NT2/D1 (cell line): ENCODE measurements at regions not wholly inside any gene's neighbourhood (a gene's known extent, or its start where the extent isn't known, plus 50 kb on each side); places are given as distances from the start of the nearest gene placed in this dataset.

Experiments
- SUZ12 ChIP-seq: IDR thresholded peaks from 2 replicates; pipeline ENCODE4 v1.6.1; 2011; ENCODE audit not compliant: insufficient read length, insufficient read depth; ENCODE audit errors: extremely low read depth
- ZNF274 ChIP-seq: IDR thresholded peaks from 2 replicates; pipeline ENCODE4 v1.6.1; 2011; ENCODE audit warnings: mild to moderate bottlenecking, low read depth, low read length

DNA sequence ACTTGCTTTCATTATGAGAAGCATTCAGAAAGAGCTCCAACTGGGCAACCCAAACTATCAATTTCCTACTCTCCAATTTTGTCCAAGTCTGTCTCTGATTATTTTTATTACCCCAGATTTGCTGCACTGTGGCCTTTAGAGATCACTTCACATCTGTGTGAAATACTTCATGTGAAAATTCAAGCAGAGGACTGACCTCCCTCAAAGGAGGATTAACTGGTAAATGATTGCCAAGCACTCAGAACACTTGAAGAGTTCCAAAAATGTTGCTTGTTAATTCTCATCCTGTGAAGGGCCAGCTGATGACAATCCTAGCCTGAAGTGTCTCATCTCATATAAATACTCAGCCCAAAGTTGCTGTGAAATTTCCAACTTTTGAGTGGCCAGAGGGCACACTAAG is 182.8 kb upstream of the DGKB start:
- TF ChIP-seq SUZ12 (no peak), ZNF274 (no peak)
